ENCODE measurements at regions not wholly inside any gene's neighbourhood (a gene's known extent, or its start where the extent isn't known, plus 50 kb on each side); places are given as distances from the start of the nearest gene placed in this dataset.

DNA sequence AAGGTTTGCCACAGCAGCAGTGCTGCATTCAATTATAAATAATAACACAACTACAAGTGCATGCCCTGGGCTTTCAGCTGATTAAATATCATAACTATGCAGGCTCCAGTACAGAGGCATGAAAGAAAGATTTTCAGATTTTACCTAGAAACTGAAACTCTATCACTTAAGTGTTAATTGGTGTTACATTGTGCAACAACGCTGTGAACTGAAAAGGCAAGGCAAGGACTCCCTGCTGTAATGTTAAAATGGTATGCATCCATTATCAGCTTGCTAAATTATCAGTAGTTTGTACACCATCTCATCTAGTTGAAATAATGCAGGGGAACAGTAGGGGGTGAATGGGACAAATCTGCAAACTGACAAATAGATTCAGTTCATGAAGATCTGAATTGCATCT lies 976.7 kb upstream of the MANEA start:
- 40 to 74% (median 59%) methylated on average over 1 of the region's 1 CpG for WGBS, 4 donors
- no peak for TF ChIP-seq POLR2A (IDR thresholded peaks at IDR 0.05)
- TF ChIP-seq, protein P1, sequence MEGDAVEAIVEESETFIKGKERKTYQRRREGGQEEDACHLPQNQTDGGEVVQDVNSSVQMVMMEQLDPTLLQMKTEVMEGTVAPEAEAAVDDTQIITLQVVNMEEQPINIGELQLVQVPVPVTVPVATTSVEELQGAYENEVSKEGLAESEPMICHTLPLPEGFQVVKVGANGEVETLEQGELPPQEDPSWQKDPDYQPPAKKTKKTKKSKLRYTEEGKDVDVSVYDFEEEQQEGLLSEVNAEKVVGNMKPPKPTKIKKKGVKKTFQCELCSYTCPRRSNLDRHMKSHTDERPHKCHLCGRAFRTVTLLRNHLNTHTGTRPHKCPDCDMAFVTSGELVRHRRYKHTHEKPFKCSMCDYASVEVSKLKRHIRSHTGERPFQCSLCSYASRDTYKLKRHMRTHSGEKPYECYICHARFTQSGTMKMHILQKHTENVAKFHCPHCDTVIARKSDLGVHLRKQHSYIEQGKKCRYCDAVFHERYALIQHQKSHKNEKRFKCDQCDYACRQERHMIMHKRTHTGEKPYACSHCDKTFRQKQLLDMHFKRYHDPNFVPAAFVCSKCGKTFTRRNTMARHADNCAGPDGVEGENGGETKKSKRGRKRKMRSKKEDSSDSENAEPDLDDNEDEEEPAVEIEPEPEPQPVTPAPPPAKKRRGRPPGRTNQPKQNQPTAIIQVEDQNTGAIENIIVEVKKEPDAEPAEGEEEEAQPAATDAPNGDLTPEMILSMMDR (IDR thresholded peaks at IDR 0.05), result no peak

DNA sequence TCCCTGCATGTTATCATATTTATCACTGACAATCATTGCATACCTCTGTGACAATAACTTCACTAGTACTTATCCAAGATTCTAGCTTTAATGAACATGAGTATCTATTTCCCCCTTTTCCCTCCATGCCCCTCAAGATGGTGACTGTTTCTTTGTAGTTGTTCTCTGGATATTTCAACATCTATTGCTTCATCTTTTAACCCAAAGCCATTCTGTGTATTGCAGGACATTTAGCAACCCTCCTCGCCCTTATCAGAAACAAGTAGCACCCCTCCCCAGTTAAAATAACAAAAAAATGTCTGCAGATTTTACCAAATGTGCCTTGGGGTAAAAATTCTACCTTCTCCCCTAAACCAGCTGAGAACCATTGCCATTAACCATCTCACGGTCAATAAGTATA lies 979.8 kb upstream of the MANEA start:
- intact Hi-C loops (cut with DNase I), result no loop called here
- 66 to 80% (median 70%) methylated on average over 2 of the region's 2 CpGs for WGBS, 4 donors
- no peaks in the 10 kb centered on the region for H3K36me3 ChIP-seq (replicated peaks in 1 of 2)
- H3K27me3 ChIP-seq, result no peaks in the 10 kb centered on the region
- no peaks in the 10 kb centered on the region for H3K4me1 ChIP-seq (replicated peaks in 1 of 2)
- H3K4me3 ChIP-seq, result no peak overlapping the region
- TF ChIP-seq, protein P1 (IDR thresholded peaks at IDR 0.05), result no peak
- no peak for DNase-seq
- no peaks in the 10 kb centered on the region for H3K9me3 ChIP-seq (replicated peaks in 1 of 3)
- no peak overlapping the region for H3K27ac ChIP-seq

More for the DNA sequence above, 976.7 kb upstream of the MANEA start:
- no peaks in the 10 kb centered on the region for H3K36me3 ChIP-seq (replicated peaks in 1 of 2)
- H3K4me1 ChIP-seq (replicated peaks in 1 of 2), result no peaks in the 10 kb centered on the region
- H3K9me3 ChIP-seq (replicated peaks in 1 of 3), result no peaks in the 10 kb centered on the region
- no peak for DNase-seq
- H3K27me3 ChIP-seq, result no peaks in the 10 kb centered on the region
- intact Hi-C loops (cut with DNase I), result no loop called here
- H3K27ac ChIP-seq, result no peak overlapping the region
- H3K4me3 ChIP-seq, result no peak overlapping the region

DNA sequence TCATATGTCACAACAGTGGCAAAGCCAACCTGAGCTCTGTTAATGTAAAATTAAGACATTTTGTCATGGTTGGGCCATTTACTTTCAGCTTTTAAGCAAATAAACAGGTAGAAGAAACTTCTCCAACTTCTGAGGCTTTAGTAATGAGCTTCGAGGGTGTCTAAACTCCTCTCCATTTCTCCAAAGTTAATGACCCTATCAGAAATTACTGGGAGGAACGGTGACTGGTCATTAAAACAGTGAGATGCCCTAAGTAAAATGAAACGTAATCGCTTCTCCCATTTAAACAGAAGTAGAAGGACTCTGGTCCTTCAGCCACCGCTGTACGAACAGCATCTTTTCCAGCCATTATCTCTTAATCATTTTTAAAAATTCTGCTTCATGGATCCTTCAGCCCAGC lies 986.9 kb upstream of the MANEA start:
- Histone ChIP-seq H3K27me3 (no peaks in the 10 kb centered on the region), H3K4me3 (no peak overlapping the region), H3K4me1 (replicated peaks in 1 of 2) (no peaks in the 10 kb centered on the region), H3K27ac (no peak overlapping the region), H3K36me3 (replicated peaks in 1 of 2) (no peaks in the 10 kb centered on the region), H3K9me3 (replicated peaks in 1 of 3) (no peaks in the 10 kb centered on the region)
- 83 to 90% (median 86%) methylated on average over 6 of the region's 6 CpGs for WGBS, 4 donors
- TF ChIP-seq, protein P1 (IDR thresholded peaks at IDR 0.05), result no peak
- no peak for TF ChIP-seq POLR2A (IDR thresholded peaks at IDR 0.05)
- DNase-seq, result no peak
- intact Hi-C loops (cut with DNase I), result no loop called here

DNA sequence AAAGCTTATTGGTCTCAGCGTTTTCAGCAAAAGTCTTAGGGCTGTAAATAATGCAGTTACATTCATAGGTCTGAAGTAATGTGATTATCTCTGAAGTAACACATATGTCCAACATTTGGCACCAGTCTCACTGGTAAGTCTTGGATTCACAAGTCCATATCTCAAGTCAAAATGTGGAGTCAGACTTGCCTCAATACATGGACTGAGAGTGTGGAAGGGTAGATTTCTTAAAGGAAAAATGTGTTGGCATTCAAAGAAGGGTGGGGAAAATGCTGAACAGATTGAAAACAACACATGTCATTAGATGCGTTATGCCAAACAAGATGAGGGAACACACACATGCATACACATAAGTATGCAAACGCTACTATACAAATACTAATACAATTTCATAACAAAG lies 989.0 kb upstream of the MANEA start:
- no peaks in the 10 kb centered on the region for H3K27me3 ChIP-seq
- DNase-seq, result no peak
- TF ChIP-seq POLR2A (IDR thresholded peaks at IDR 0.05), result no peak
- TF ChIP-seq, protein P1 (IDR thresholded peaks at IDR 0.05), result no peak
- H3K27ac ChIP-seq, result no peak overlapping the region
- H3K9me3 ChIP-seq (replicated peaks in 1 of 3), result no peaks in the 10 kb centered on the region
- H3K4me1 ChIP-seq (replicated peaks in 1 of 2), result no peaks in the 10 kb centered on the region
- no peak overlapping the region for H3K4me3 ChIP-seq
- intact Hi-C loops (cut with DNase I), result no loop called here
- 64 to 84% (median 76%) methylated on average over 3 of the region's 3 CpGs for WGBS, 4 donors
- H3K36me3 ChIP-seq (replicated peaks in 1 of 2), result no peaks in the 10 kb centered on the region

Measured in adrenal gland (tissue), 9 donors.